ENCODE measurements at regions not wholly inside any gene's neighbourhood (a gene's known extent, or its start where the extent isn't known, plus 50 kb on each side); places are given as distances from the start of the nearest gene placed in this dataset.

- no peak for TF ChIP-seq CTCF (IDR thresholded peaks at IDR 0.05; ENCODE audit: low read length)
- TF ChIP-seq EZH2 (IDR thresholded peaks at IDR 0.05; ENCODE audit: borderline replicate concordance, low read length) = no peak
Observed at GRCh38 chr10:130416334-130417150, 280.4 kb downstream of the GLRX3 start.
